RWPE1 (cell line): ENCODE measurements at regions not wholly inside any gene's neighbourhood (a gene's known extent, or its start where the extent isn't known, plus 50 kb on each side); places are given as distances from the start of the nearest gene placed in this dataset.

Experiments used
- CTCF ChIA-PET: fragments of 350-600 bp; sonication (Branson Sonifier 250); formaldehyde crosslinking; extraction: SDS; loops from one replicate; lab custom pipeline; 2021; lab: Yijun Ruan, JAX
- POLR2A ChIA-PET: fragments of 400-600 bp; formaldehyde crosslinking; extraction: SDS; loops from one replicate; lab custom pipeline; 2020; ENCODE audit warnings: antibody characterized with exemption; ENCODE audit not compliant: low non-redundant PET; lab: Yijun Ruan, JAX
- DNase-seq: peaks from one replicate; pipeline ENCODE4 v3.0.0; 2012; ENCODE audit warnings: low spot score
- H3K27ac ChIP-seq: fragments of 450-650 bp; 2 replicates; pipeline ENCODE4 v1.5.1; 2017
- CTCF ChIP-seq: fragments of 450-650 bp; conservative IDR thresholded peaks from 2 replicates; pipeline ENCODE4 v1.5.1; 2017; ENCODE audit warnings: low read depth, mild to moderate bottlenecking

GRCh38 chr15:91385311-91385710 lies 285.3 kb downstream of the SV2B start:
- ChIA-PET CTCF (no interaction called here), POLR2A (no interaction called here)
- no peak for TF ChIP-seq CTCF
- peak; percentile 67 for DNase-seq
- H3K27ac ChIP-seq: no peak overlapping the region

DNA sequence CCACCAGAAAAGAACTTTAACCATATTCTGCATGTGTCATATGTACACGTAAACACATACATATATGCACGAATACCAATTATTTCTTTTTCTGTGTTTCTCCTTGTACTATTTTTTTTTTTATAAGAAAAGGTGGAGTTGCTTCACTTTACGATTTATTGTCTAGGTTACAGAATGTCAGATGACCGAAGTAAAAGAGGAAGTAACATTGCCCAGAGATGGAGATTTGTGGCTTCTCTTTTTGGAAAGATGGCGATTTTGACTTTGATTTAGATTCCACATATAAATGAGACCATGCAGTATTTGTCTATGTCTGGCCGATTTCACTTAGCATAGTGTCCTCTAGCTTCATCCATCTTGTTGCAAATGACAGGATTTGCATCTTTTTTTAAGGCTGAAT lies 293.1 kb downstream of the SV2B start:
- H3K27ac ChIP-seq: no peak overlapping the region
- ChIA-PET CTCF (no interaction called here), POLR2A (no interaction called here)
- no peak for TF ChIP-seq CTCF
- no peak for DNase-seq

DNA sequence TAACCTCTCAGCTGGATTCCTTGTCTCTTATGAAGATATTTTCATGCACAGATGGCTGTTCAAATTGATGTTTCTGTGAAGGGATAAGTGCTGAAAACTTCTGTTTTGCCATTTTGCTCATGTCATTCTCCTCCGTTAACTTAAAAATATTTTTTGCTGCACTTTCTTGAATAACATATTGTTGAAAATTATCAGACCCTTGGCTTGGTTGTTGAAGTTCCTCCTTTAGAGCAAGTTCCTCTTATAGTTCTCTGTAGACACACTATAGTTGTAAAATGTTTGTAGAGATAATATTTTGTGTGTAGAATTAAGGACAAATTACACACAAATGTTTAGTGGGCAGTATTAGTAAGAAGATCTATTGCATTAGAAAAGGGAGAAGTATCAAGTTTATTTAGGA lies 300.4 kb downstream of the SV2B start:
- no peak overlapping the region for H3K27ac ChIP-seq
- ChIA-PET POLR2A (no interaction called here), CTCF (no interaction called here)
- TF ChIP-seq CTCF: no peak
- no peak for DNase-seq

GRCh38 chr15:91407269-91407889 lies 307.3 kb downstream of the SV2B start:
- DNase-seq: peak; percentile 67
- ChIA-PET CTCF (interaction anchor here (0.7 to 1.1 kb wide), 2 partner anchors 30 to 445 kb away, joined by 3 read pairs; no protein-coding TSS in a partner anchor), POLR2A (no interaction called here)
- H3K27ac ChIP-seq: peak overlapping the region; percentile 41; the same call in 1 of the 2 replicates
- no peak for TF ChIP-seq CTCF

GRCh38 chr15:91408476-91409076 lies 308.5 kb downstream of the SV2B start:
- DNase-seq: no peak
- ChIA-PET CTCF (interaction anchor here (1.1 kb wide), 1 partner anchor 29 kb away, joined by 3 read pairs; no protein-coding TSS in a partner anchor), POLR2A (no interaction called here)
- H3K27ac ChIP-seq: no peak overlapping the region
- no peak for TF ChIP-seq CTCF

GRCh38 chr15:91409387-91409786 lies 309.3 kb downstream of the SV2B start:
- no peak for DNase-seq
- ChIA-PET POLR2A (no interaction called here), CTCF (interaction anchor here (0.6 to 0.7 kb wide), 2 partner anchors 23 to 51 kb away, joined by 3 to 4 read pairs; no protein-coding TSS in a partner anchor)
- no peak overlapping the region for H3K27ac ChIP-seq
- TF ChIP-seq CTCF: no peak
